NCI-H82 (cell line): ENCODE measurements at regions not wholly inside any gene's neighbourhood (a gene's known extent, or its start where the extent isn't known, plus 50 kb on each side); places are given as distances from the start of the nearest gene placed in this dataset.
"Not testable (repeated sequence)": the region's sequence is repeated elsewhere in the genome, so short reads cannot be mapped to it uniquely, and the experiment has no call there.

Experiments
- DNase-seq: peaks from one replicate; lab custom pipeline; 2025; lab: John Stamatoyannopoulos, UW

GRCh38 chr14:21910260-21910659 is 236.6 kb upstream of the OR4E1 start:
- DNase-seq: no peak

GRCh38 chr14:21902561-21903181 is 229.1 kb upstream of the OR4E1 start:
- peak; percentile 56 for DNase-seq

GRCh38 chr14:21894898-21895194 is 221.2 kb upstream of the OR4E1 start:
- DNase-seq: not testable (repeated sequence)

DNA sequence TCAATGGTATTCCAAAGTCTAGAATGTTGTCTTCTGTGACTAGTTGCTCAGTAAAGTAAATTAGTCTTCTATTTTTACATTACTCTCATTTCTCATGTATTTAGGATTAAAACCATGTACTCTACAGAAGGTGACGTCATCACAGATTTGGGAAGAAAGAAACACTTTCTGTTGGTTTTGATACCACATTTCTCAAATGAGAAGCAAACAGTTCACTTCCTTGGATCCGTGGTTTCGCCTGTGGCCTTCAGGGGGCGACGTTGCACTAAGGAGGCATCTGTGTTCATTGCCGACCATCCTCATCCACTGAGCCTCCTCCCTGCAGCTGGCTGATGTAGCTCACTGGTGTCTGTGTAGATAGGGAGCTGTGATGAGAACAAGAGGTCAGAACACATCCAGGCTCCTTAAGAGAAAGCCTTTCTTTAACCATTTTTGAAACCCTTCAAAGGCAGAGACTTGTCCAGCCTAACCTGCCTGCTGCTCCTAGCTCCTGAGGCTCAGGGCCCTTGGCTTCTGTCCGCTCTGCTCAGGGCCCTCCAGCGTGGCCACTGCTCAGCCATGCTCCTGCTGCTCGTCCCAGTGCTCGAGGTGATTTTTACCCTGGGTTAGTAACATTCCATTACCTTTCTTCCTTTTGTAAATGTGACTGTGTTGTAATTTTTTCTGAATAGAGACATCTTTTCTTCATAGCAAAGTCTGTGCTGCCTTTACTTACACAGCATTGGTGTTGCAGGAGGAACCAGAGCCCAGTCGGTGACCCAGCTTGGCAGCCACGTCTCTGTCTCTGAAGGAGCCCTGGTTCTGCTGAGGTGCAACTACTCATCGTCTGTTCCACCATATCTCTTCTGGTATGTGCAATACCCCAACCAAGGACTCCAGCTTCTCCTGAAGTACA is 220.6 kb upstream of the OR4E1 start:
- DNase-seq: peak; percentile 90

- no peak for DNase-seq
These were observed 218.3 kb upstream of the OR4E1 start for GRCh38 chr14:21891921-21892320.

DNA sequence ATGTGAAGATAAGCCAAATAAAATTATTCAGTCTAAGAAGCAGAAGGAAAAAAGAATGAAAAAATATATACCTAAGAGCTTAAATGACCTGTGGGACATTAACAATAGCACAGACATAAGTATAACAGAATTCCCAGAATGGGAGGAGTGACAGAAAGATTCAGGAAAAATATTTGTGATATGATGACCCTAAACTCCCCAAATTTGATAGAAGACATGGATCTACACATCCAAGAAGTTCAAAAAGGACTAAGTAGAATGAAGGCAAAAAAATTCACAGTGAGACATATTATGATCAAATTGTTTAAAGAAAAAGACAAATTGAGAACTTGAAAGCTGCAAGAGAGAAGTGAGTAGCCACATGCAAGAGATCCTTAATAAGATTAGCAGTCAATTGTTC is 211.4 kb upstream of the OR4E1 start:
- no peak for DNase-seq

DNA sequence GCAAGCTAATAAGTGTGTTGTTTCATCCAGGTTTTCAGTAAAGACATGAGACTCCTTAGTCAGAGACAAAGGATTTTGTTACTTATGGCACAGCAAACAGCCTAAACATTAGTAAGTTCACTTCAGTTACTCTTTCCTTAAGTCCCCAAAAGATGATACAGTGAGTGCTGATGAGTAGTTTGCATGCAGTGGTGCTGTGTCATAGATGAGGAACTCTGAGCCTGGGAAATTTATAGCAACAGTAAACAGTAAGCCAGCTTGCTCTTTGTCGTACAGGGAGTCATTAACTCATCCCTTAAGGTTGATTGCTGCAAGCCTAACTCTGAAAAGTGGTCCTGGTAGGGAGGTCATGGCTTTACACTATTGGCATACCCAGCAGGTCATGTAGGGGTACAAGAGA is 208.6 kb upstream of the OR4E1 start:
- DNase-seq: no peak

DNA sequence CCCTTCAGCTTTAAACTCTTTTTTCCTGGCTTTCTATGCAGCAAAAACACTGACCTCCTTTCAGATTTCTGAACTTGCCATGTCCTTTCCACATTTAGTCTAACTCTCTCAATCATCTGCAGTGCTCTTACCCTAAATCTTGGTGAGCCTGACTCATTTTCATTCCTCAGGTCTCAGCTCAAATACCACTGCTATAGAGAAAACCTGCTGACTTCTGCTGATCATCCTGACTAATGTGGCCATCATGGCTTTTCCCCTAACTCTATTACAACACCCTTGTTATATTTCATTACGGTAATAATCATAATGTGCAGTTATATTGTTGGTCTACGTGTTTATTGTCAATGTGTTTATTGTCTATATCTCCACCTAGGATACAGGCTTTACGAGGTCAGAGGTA is 207.3 kb upstream of the OR4E1 start:
- DNase-seq: no peak

GRCh38 chr14:21875791-21876190 is 202.2 kb upstream of the OR4E1 start:
- no peak for DNase-seq

DNA sequence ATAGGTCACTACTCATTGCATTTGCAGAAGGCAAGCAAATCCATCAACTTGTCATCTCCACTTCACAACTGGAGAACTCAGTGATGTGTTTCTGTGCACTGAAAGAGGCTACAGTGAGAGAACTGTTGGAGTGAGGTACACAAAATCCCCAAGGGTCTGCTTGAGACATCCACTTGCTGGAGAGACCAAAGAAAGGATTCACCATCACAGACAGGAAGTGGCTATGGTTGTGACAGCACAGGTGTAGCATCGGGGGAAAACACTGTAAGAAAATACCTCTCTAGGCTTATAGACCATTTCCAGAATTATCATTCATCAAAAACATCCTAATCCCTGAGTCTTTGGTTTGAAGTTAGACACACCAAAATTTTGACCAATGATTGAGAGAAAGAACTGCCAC is 201.3 kb upstream of the OR4E1 start:
- DNase-seq: no peak

DNA sequence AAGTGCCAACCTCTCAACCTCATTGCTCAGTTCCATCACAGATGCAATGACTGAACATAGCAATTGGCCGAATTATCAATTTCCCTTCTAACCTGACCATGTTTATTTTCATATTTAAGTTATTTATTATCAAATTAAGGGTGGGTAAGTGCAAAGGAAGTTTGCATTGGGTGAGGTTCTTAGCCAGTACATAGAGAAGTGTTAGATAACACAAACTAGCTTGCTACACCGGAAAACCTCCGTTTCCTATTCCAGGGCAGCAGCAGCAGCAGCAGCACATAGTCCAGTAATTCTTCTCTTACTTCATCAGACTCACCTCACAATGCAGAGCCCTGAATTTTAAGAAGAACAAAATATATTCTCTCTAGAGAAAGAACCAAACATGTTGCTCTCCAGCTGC is 200.5 kb upstream of the OR4E1 start:
- no peak for DNase-seq

GRCh38 chr14:21868442-21869046 is 194.9 kb upstream of the OR4E1 start:
- DNase-seq: peak; percentile 99

GRCh38 chr14:21867541-21867940 is 193.9 kb upstream of the OR4E1 start:
- no peak for DNase-seq

GRCh38 chr14:21866479-21866878 is 192.9 kb upstream of the OR4E1 start:
- DNase-seq: no peak

GRCh38 chr14:21863289-21863688 is 189.7 kb upstream of the OR4E1 start:
- DNase-seq: no peak

GRCh38 chr14:21861153-21861552 is 187.5 kb upstream of the OR4E1 start:
- DNase-seq: no peak

DNA sequence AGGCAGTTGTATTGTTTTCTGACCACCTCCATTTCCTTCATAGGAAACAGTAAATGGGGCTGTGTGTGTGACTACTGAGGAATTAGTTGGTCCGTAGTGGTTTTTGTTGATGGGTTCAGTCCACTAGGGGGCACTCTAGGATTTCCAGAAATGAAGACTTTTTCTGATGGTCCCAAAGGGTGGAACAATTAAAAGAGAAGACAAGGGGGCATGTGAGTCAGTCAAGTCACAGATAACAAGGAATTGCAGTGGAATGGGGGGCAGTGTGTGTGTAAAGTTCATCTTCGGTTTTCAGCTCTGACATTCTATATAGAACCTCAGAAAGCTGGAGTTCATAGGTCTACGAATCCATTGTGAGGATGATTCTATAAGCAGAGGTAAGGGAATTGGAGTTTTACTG is 186.6 kb upstream of the OR4E1 start:
- peak; percentile 96 for DNase-seq

DNA sequence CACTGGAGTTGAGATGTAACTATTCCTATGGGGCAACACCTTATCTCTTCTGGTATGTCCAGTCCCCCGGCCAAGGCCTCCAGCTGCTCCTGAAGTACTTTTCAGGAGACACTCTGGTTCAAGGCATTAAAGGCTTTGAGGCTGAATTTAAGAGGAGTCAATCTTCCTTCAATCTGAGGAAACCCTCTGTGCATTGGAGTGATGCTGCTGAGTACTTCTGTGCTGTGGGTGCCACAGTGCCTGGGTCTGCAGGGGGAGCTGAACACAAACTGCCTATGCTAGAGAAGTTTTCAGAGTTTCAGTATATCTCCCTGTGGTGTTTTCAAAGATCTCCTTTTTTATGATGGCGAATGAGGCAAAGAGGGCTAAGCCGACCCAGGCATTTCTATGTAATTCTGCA is 179.2 kb upstream of the OR4E1 start:
- DNase-seq: no peak

GRCh38 chr14:21852061-21852664 is 178.5 kb upstream of the OR4E1 start:
- peak; percentile 96 for DNase-seq

DNA sequence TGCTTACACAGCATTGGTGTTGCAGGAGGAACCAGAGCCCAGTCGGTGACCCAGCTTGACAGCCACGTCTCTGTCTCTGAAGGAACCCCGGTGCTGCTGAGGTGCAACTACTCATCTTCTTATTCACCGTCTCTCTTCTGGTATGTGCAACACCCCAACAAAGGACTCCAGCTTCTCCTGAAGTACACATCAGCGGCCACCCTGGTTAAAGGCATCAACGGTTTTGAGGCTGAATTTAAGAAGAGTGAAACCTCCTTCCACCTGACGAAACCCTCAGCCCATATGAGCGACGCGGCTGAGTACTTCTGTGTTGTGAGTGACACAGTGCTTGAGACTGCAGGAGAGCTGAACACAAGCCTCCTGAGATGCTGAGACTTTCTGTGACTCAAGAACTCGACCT is 173.3 kb upstream of the OR4E1 start:
- not testable (repeated sequence) for DNase-seq

- peak; percentile 98 for DNase-seq
These were observed 172.7 kb upstream of the OR4E1 start for GRCh38 chr14:21846227-21846885.

DNA sequence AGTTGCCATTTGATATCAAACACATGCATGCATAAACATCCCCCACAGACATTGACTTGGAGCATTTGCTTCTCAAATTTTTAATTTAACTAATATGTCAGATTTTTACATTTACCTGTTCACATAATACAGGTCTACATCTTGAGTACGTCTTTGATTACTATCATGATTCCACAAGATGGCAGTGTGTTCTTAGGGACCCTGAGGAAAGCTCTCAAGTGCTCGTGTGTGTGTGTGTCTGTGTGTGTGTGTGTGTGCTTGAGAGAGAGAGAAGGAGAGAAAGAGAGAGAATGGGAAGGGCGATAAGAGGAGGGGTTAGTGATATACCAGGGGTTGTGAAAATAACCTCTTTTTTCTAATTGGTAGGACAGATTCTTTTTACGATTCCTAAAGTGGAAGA is 167.1 kb upstream of the OR4E1 start:
- DNase-seq: peak; percentile 88
